ENCODE measurements at regions not wholly inside any gene's neighbourhood (a gene's known extent, or its start where the extent isn't known, plus 50 kb on each side); places are given as distances from the start of the nearest gene placed in this dataset.

DNA sequence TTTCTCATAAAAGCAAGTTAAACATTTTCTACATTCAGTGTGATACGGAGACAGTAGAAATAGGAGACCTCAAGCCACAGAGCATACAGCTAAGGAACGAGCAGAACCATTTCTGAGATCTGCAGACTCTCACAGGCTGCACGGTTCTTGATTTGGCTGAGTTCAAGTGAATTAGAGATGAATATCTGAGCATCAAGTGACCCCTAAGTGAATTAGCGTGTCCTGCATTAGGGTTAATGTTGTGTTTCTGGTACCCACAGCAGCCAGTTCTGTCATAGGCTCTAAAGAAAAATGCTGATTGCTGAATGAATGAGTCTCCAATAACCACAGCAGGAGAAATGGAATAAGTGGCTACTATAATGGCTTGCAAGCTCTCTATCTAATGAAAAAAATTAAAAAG lies 265.9 kb upstream of the SYT4 start:
- no peaks in the 10 kb centered on the region for H3K27me3 Mint-ChIP-seq
- no peaks in the 10 kb centered on the region for H3K36me3 Mint-ChIP-seq
- no peak overlapping the region for H3K27ac Mint-ChIP-seq
- H3K4me3 Mint-ChIP-seq, result no peak overlapping the region
- no peaks in the 10 kb centered on the region for H3K4me1 Mint-ChIP-seq
- DNase-seq (no peak), ATAC-seq (no peak)
- POLR2A ChIA-PET, result no interaction called here
- H3K9me3 Mint-ChIP-seq, result peaks cover 0 to 12% (median 4%) of the 10 kb centered on the region in 9 donors

DNA sequence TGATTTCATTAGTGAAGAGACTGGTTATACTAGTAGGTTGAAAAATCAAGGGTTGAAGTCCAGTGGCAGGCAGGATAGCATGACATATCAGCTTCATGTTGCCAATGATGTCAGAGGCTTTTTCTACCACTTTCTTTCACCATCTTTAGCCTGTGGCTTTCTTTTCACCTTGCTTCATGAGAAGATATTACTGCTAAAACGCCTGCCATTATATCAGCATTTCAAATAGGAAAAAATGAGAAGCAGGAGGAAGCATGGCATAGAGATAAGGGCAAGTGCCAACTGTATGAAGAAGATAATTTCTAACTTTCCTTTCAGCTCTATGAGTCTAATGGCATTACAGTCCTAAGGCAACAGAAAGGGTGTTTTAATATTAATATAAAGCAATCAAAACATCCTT lies 270.2 kb upstream of the SYT4 start:
- DNase-seq, result no peak
- no peak for ATAC-seq
- Mint-ChIP-seq H3K36me3 (no peaks in the 10 kb centered on the region), H3K4me1 (no peaks in the 10 kb centered on the region), H3K9me3 (peaks cover 2 to 44% (median 11%) of the 10 kb centered on the region in 9 donors), H3K27me3 (no peaks in the 10 kb centered on the region), H3K27ac (no peak overlapping the region), H3K4me3 (no peak overlapping the region)
- POLR2A ChIA-PET, result no interaction called here

DNA sequence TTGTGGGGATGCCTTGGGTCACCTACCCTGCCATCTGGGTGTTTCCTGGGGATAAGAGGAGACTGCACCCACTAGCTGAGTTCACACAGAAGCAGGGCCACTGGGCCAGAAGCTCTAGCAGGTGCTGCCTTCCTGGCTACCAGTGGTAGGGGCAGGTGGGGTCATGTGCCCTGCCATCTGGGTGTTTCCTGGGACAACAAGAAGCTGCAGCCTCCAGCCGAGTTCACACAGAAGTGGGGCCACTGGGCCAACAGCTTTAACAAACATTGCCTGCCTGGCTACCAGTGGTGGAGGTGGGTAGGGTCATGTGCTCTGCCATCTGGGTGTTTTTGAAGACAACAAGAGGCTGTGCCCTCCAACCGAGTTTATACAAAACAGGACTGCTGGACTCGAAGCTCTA lies 282.2 kb upstream of the SYT4 start:
- ATAC-seq, result no peak
- no peaks in the 10 kb centered on the region for H3K4me1 Mint-ChIP-seq

DNA sequence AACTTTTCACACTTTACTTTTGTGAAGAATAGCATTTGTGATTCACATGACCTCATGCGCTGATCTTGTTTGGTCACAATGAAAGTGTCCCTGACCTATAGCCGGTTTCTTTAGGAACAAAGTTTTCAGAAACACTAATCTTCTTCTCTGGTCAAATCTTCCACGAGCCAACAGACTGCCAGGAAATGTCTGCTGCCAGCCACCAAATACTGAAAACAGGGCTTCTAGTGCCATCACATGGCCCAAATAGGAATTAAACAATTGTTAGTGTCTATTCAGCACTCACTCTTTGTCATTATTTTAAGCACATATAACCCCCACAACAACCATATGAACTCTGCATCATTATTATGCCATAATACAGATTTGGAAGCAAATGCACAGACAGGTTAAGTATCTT lies 286.5 kb upstream of the SYT4 start:
- POLR2A ChIA-PET, result no interaction called here
- Mint-ChIP-seq H3K9me3 (peaks cover 0 to 3% (median under 1%) of the 10 kb centered on the region in 9 donors), H3K27ac (no peak overlapping the region), H3K4me1 (no peaks in the 10 kb centered on the region), H3K4me3 (no peak overlapping the region), H3K27me3 (peaks cover 0 to 2% (median 0%) of the 10 kb centered on the region in 5 donors), H3K36me3 (no peaks in the 10 kb centered on the region)
- DNase-seq (no peak), ATAC-seq (no peak)

More for the DNA sequence above, 282.2 kb upstream of the SYT4 start:
- POLR2A ChIA-PET, result no interaction called here
- Mint-ChIP-seq H3K27ac (no peak overlapping the region), H3K4me3 (no peak overlapping the region), H3K9me3 (peaks cover 0 to 25% (median 5%) of the 10 kb centered on the region in 9 donors), H3K36me3 (no peaks in the 10 kb centered on the region), H3K27me3 (peaks cover 0 to 2% (median 0%) of the 10 kb centered on the region in 5 donors)
- no peak for DNase-seq

DNA sequence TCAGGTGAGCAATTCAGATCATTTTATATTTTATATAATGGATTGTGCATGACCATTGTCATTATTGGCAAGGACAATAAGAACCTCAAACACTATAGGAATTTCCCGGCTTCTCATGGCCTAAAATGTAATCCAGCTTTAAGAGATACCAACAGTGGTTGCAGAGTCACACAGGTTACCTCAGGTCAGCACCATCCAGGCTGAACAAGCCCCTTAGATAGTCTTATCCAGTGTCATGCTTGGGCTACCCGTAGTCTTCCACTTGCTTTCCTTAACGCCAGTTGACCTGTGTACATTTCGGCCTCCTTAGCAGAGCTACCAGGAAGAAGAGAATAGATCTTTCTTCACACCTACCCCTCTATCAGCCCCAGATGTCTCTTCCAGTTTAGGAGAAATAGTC lies 293.3 kb upstream of the SYT4 start:
- Mint-ChIP-seq H3K4me3 (no peak overlapping the region), H3K27me3 (peaks cover 0 to 1% (median 0%) of the 10 kb centered on the region in 5 donors), H3K27ac (no peak overlapping the region), H3K9me3 (peaks cover 0 to 2% (median 0%) of the 10 kb centered on the region in 9 donors), H3K4me1 (no peaks in the 10 kb centered on the region), H3K36me3 (no peaks in the 10 kb centered on the region)
- DNase-seq (no peak), ATAC-seq (no peak)
- POLR2A ChIA-PET, result no interaction called here

DNA sequence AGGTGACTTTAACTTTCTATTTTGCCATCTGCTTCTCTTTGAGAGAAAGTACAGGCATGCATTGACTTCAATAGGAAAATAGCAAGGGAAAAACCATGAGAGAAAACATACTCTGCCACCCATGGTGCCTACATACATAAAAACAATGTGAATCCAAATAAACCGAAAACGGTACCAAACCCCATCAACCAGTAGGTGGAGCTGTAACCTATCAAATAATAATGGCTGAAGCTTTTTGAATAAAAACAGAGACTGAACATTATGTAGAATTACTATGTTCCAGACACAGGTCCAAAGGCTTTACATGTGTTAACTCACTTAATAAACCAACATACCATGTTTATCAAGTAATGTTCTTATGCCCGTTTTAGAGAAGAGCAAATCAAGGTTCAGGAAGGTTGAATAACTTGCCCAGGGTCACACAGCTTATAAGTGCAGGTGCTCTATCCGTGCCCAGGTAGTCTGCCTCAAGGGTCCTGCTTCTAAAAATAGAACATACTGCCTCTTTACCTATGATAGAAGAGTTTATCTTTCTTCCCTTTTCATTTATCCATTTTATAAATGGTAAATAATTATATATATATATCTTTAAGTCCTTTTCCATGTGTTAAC lies 293.9 kb upstream of the SYT4 start:
- H3K36me3 Mint-ChIP-seq, result no peaks in the 10 kb centered on the region

DNA sequence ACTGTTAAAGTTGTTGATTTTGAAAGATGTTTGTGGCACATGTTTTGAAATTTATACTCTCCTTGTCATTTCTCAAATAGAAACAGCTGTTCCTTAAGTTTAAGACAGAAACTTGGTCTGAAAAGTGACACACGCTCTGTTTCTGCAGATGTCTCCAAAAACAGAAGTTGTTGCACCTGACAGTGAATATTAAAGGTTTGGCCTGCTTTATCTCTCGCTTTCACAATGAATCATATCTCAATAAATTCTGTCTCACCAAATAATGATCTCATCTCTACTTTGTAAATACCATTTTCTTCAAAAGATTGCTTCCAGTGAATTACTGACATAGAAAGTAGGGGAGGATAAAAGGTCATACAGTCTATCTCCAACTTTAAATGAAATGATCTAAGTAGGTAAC lies 294.9 kb upstream of the SYT4 start:
- peaks cover 0 to 2% (median 0%) of the 10 kb centered on the region in 9 donors for H3K9me3 Mint-ChIP-seq
- ATAC-seq (no peak), DNase-seq (no peak)
- POLR2A ChIA-PET, result no interaction called here
- H3K36me3 Mint-ChIP-seq, result no peaks in the 10 kb centered on the region
- H3K27me3 Mint-ChIP-seq, result peaks cover 0 to 1% (median 0%) of the 10 kb centered on the region in 5 donors
- H3K27ac Mint-ChIP-seq, result no peak overlapping the region
- no peak overlapping the region for H3K4me3 Mint-ChIP-seq
- no peaks in the 10 kb centered on the region for H3K4me1 Mint-ChIP-seq

More for the DNA sequence above, 293.9 kb upstream of the SYT4 start:
- Mint-ChIP-seq H3K9me3 (peaks cover 0 to 2% (median 0%) of the 10 kb centered on the region in 9 donors), H3K4me3 (no peak overlapping the region), H3K27ac (no peak overlapping the region), H3K4me1 (no peaks in the 10 kb centered on the region), H3K27me3 (peaks cover 0 to 1% (median 0%) of the 10 kb centered on the region in 5 donors)
- ATAC-seq (no peak), DNase-seq (peak in 1 of 10 donors; percentile 7)
- POLR2A ChIA-PET, result no interaction called here

DNA sequence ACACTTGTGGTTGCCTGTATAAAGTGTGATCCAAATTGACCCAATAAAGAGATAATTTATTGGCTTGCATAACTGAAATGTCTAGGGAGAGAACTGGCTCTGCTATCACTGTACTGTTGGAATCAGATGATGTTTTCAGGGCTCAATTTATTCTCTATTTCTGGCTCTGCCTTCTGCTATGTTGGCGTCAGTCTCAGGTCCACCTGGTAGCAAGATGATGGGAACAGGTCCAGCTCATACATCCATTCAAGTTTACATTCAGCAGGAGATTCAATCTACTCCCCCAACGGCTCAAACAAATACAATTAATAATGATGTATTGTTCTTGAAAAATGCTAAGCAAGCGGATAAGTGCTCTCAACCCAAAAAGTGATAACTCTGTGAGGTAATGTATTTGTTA lies 297.7 kb upstream of the SYT4 start:
- ATAC-seq (no peak), DNase-seq (no peak)
- Mint-ChIP-seq H3K9me3 (peaks cover 0 to 3% (median 0%) of the 10 kb centered on the region in 9 donors), H3K4me3 (no peak overlapping the region), H3K4me1 (no peaks in the 10 kb centered on the region), H3K27ac (no peak overlapping the region), H3K27me3 (peaks cover 0 to 1% (median 0%) of the 10 kb centered on the region in 5 donors), H3K36me3 (no peaks in the 10 kb centered on the region)
- POLR2A ChIA-PET, result no interaction called here

DNA sequence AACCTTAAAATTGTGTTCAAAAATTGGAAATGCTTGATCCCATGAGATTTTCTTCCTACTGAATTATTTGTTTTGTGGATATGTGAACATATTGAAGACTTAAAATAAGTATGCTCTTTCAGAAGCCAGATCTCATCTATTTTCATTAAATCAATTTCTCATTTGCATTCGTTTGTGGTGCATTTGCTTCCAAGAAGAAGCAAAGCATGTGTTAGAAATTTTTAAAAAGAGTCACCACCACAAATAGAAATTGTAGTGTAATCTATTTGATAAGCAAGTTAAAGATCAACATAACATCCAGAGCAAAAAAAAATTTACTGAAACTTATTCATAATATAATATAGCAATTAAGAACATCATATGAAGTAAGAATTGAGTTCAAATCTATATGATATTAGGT lies 300.9 kb upstream of the SYT4 start:
- Mint-ChIP-seq H3K36me3 (no peaks in the 10 kb centered on the region), H3K4me1 (no peaks in the 10 kb centered on the region), H3K27me3 (no peaks in the 10 kb centered on the region), H3K27ac (no peak overlapping the region), H3K9me3 (peaks cover 0 to 4% (median 0%) of the 10 kb centered on the region in 9 donors), H3K4me3 (no peak overlapping the region)
- DNase-seq (no peak), ATAC-seq (no peak)
- POLR2A ChIA-PET, result no interaction called here

DNA sequence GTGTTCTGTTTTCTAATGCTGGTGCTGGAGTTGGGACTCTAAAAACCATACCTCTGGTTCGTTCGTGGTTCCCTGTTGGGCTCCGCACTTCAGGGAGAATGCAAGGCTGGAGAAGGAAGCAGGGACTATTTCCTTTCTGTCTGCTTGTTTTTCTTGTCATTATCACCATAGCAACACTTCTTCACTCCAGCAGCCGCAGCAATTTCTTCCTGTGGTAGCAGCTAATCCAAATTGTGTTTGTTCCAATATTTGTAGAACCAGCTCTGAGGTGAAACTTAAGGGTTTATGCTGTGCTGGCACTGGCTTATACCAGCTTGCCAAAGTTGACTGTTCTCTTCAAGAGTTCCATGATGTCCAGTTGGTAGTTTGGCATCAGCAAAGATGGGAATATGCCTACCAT lies 301.4 kb upstream of the SYT4 start:
- no peak for ATAC-seq
- H3K9me3 Mint-ChIP-seq, result peaks cover 0 to 4% (median 0%) of the 10 kb centered on the region in 9 donors
- no peak overlapping the region for H3K4me3 Mint-ChIP-seq
- H3K4me1 Mint-ChIP-seq, result no peaks in the 10 kb centered on the region
- H3K27me3 Mint-ChIP-seq, result peaks cover 0 to 1% (median 0%) of the 10 kb centered on the region in 5 donors
- no peaks in the 10 kb centered on the region for H3K36me3 Mint-ChIP-seq
- no peak for DNase-seq
- H3K27ac Mint-ChIP-seq, result no peak overlapping the region
- POLR2A ChIA-PET, result no interaction called here

DNA sequence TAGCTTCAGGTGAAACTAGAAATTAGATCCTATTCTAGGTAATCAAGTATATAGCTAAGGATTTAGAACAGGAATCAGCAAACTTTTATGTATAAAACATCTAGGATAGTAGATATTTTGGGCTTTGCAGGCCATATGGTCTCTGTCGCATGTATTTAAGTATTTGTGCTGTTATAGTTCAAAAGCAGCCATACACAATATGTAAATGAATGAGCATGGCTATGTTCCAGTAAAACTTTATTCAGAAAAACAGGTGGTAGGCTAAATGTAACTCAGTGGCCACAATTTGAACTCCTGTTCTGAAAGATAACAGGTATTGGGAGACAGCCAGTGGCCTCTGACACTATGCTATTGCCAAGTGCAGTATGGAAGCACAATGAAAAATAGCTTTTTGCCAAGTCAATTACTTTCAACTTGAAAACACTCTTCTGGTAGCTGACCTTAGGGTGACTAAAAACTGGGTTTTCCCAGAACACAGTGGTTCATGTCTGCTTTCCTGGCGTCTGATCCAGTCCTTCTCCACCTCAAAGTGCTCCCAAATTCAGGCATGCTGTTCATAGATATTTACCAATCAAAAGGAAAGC lies 304.7 kb upstream of the SYT4 start:
- POLR2A ChIA-PET, result no interaction called here
- no peaks in the 10 kb centered on the region for H3K36me3 Mint-ChIP-seq
- H3K27ac Mint-ChIP-seq, result no peak overlapping the region
- H3K27me3 Mint-ChIP-seq, result peaks cover 0 to 3% (median 0%) of the 10 kb centered on the region in 5 donors
- peaks cover 0 to 2% (median 0%) of the 10 kb centered on the region in 9 donors for H3K9me3 Mint-ChIP-seq
- DNase-seq (no peak), ATAC-seq (no peak)
- H3K4me3 Mint-ChIP-seq, result no peak overlapping the region
- H3K4me1 Mint-ChIP-seq, result no peaks in the 10 kb centered on the region

DNA sequence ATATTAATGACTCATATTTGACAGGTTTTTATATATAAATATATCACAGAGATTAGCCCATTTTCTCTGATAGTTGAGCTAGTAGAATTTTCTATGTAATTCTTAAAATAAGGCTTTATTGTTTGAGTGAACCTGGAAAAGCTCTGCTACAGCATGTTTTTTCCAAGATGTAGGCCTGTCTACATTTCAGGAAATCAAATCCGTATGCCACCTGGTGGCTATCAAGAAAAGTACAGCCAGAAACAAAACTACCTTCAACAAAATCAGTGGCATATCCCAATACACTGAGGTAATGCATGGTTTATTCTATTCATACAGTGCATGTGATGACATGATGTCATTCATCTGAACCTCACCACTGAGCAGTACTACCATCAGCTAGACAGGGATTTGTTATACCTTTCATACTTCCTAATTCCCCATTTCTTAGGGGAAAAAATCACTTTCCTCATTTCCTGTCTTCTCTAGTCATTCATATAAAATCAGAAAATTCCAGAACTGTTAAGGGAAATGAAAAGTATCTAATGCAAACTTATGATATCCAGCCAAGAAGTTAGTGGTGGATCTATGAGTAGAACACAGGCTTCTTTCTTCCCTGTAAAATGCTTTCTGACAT lies 310.4 kb upstream of the SYT4 start:
- Mint-ChIP-seq H3K27me3 (peaks cover 0 to 3% (median 1%) of the 10 kb centered on the region in 5 donors), H3K4me1 (no peaks in the 10 kb centered on the region), H3K4me3 (no peak overlapping the region), H3K9me3 (no peaks in the 10 kb centered on the region), H3K36me3 (no peaks in the 10 kb centered on the region), H3K27ac (no peak overlapping the region)
- POLR2A ChIA-PET, result interaction anchor here (0.6 kb wide), 1 partner anchor 60 kb away, joined by 7 read pairs; no protein-coding TSS in a partner anchor
- DNase-seq (peak in 1 of 10 donors; percentile 10), ATAC-seq (no peak)

DNA sequence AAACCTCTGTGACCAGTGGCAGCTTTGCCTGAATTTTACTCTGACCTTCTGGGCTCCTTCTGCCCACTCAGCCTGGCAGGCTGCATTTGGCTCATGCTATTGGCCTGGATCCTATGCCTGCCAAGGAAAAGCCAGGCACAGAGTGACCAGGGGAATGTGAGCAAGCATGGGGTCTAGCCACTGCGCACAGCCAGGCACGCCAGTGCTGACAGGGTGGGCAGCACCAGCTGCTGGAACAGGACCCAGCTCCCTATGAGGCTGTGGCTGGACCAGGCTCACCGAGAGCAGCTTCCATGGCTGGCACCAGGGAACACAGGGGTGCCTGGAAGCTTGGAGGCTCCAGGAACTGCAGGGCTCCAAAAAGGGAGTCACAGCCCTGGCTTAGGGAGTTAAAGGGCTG lies 311.5 kb upstream of the SYT4 start:
- Mint-ChIP-seq H3K9me3 (no peaks in the 10 kb centered on the region), H3K27me3 (peaks cover 0 to 1% (median 0%) of the 10 kb centered on the region in 5 donors), H3K27ac (no peak overlapping the region), H3K36me3 (no peaks in the 10 kb centered on the region), H3K4me1 (no peaks in the 10 kb centered on the region), H3K4me3 (no peak overlapping the region)
- ATAC-seq, result no peak
- DNase-seq, result no peak
- POLR2A ChIA-PET, result no interaction called here
